Body of pancreas (tissue), 4 donors: ENCODE measurements at regions not wholly inside any gene's neighbourhood (a gene's known extent, or its start where the extent isn't known, plus 50 kb on each side); places are given as distances from the start of the nearest gene placed in this dataset.

Source experiments
- CTCF ChIP-seq, 7 experiments: fragments of 450-650 bp in 4 of 7; fragments of 200-600 bp in 3 of 7; sonication (generic) in 3 of 7; IDR thresholded peaks; one replicate each; pipeline ENCODE4 v1.5.1; 2016 to 2019; ENCODE audit warnings: antibody characterized with exemption in 7 of 7
- POLR2A ChIP-seq, 3 donors: fragments of 450-650 bp; IDR thresholded peaks; one replicate each; pipeline ENCODE4 v1.6.1; 2016; ENCODE audit warnings: antibody characterized with exemption in 3 of 3, mild to moderate bottlenecking in 2 of 3

- no peak for TF ChIP-seq CTCF (IDR thresholded peaks at IDR 0.05)
- no peak for TF ChIP-seq POLR2A (IDR thresholded peaks at IDR 0.05)
These were observed 162.7 kb downstream of the BTG1 start for GRCh38 chr12:91982946-91983345.
